ENCODE measurements at regions not wholly inside any gene's neighbourhood (a gene's known extent, or its start where the extent isn't known, plus 50 kb on each side); places are given as distances from the start of the nearest gene placed in this dataset.

DNA sequence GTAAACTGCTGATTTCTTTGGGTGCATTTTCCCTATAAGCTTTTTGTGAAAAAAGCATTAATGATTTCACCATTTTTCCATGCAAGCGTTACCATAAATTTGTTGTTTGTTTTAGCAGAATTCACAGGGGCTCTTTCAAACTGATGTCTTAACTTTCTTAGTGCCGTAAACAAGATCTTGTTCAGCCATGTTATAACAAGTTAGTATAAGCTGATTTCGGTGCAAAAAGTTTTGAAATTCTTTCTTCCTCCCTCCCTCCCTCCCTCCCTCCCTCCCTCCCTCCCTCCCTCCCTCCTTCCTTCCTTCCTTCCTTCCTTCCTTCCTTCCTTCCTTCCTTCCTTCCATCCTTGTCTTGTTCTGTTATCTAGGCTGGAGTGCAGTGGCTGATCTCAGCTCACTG lies 71.7 kb upstream of the CHORDC1 start:
- CTCF ChIA-PET: interaction anchor here (0.7 kb wide), 1 partner anchor 8 kb away, joined by 3 read pairs; no protein-coding TSS in a partner anchor
- no peak overlapping the region for H3K4me3 ChIP-seq (ENCODE audit: low read depth in 2 of 2, low read length in 1 of 2)

DNA sequence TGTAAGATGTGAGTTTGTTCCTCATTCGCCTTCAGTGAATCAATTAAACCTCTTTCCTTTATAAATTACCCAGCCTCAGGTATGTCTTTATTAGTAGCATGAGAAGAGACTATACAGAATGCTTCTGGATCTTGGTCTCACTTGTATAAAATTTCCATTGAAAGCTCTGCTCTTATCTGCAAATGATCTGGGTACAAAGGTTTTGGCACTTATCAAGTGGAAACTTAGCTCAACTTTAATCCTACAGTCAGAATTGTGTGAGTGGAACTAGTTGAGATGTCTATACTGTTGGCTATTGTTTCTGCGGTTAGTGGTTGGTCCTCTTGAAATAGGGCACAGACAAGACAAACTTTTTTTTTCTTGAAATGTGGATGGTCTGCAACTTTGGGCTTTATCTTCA lies 71.2 kb upstream of the CHORDC1 start:
- Histone ChIP-seq H3K27me3 (ENCODE audit: insufficient read depth) (no peaks in the 10 kb centered on the region), H3K4me2 (no peak overlapping the region), H2AFZ (ENCODE audit: low read depth) (no peak overlapping the region), H3K4me1 (ENCODE audit: control insufficient read depth in 1 of 2, insufficient read depth in 2 of 2, low read depth in 1 of 2, low read length in 1 of 2) (no peaks in the 10 kb centered on the region), H3K36me3 (replicated peaks in 1 of 2; ENCODE audit: control insufficient read depth in 1 of 2, insufficient read depth in 2 of 2, low read length in 1 of 2) (no peaks in the 10 kb centered on the region), H3F3A (replicated peaks; ENCODE audit: insufficient read depth) (no peaks in the 10 kb centered on the region), H3K27ac (ENCODE audit: low read depth in 2 of 2, low read length in 1 of 2) (no peak overlapping the region), H3K9me3 (no peaks in the 10 kb centered on the region), H3K9me2 (no peaks in the 10 kb centered on the region), H4K20me1 (ENCODE audit: insufficient read depth) (no peaks in the 10 kb centered on the region), H3K79me2 (ENCODE audit: insufficient read depth) (no peaks in the 10 kb centered on the region), H3K4me3 (ENCODE audit: low read depth in 2 of 2, low read length in 1 of 2) (no peak overlapping the region), H3K9ac (no peak overlapping the region)
- CTCF ChIA-PET: interaction anchor here (0.7 to 0.8 kb wide), 2 partner anchors 9 to 85 kb away, joined by 3 read pairs; no protein-coding TSS in a partner anchor
- POLR2A ChIA-PET: no interaction called here
- WGBS (ENCODE audit: low lambda C conversion rate): 47% methylated on average over 2 of the region's 2 CpGs
- TF ChIP-seq TCF12 (IDR thresholded peaks at IDR 0.05) (no peak), SIN3A (IDR thresholded peaks at IDR 0.05; ENCODE audit: borderline replicate concordance, low read depth, low read length) (no peak), RAD21 (IDR thresholded peaks at IDR 0.05; ENCODE audit: low read length) (no peak), EP300 (IDR thresholded peaks at IDR 0.05; ENCODE audit: borderline replicate concordance in 1 of 2, low read depth in 1 of 2, low read length in 1 of 2) (no peak), ELF1 (IDR thresholded peaks at IDR 0.05) (no peak), MXI1 (IDR thresholded peaks at IDR 0.05; ENCODE audit: low read depth, low read length) (no peak), RFX5 (IDR thresholded peaks at IDR 0.05; ENCODE audit: low read length) (no peak)
- TF ChIP-seq, protein P1, sequence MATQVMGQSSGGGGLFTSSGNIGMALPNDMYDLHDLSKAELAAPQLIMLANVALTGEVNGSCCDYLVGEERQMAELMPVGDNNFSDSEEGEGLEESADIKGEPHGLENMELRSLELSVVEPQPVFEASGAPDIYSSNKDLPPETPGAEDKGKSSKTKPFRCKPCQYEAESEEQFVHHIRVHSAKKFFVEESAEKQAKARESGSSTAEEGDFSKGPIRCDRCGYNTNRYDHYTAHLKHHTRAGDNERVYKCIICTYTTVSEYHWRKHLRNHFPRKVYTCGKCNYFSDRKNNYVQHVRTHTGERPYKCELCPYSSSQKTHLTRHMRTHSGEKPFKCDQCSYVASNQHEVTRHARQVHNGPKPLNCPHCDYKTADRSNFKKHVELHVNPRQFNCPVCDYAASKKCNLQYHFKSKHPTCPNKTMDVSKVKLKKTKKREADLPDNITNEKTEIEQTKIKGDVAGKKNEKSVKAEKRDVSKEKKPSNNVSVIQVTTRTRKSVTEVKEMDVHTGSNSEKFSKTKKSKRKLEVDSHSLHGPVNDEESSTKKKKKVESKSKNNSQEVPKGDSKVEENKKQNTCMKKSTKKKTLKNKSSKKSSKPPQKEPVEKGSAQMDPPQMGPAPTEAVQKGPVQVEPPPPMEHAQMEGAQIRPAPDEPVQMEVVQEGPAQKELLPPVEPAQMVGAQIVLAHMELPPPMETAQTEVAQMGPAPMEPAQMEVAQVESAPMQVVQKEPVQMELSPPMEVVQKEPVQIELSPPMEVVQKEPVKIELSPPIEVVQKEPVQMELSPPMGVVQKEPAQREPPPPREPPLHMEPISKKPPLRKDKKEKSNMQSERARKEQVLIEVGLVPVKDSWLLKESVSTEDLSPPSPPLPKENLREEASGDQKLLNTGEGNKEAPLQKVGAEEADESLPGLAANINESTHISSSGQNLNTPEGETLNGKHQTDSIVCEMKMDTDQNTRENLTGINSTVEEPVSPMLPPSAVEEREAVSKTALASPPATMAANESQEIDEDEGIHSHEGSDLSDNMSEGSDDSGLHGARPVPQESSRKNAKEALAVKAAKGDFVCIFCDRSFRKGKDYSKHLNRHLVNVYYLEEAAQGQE (IDR thresholded peaks at IDR 0.05; ENCODE audit: low read depth, low read length): no peak
- TF ChIP-seq, protein P2, sequence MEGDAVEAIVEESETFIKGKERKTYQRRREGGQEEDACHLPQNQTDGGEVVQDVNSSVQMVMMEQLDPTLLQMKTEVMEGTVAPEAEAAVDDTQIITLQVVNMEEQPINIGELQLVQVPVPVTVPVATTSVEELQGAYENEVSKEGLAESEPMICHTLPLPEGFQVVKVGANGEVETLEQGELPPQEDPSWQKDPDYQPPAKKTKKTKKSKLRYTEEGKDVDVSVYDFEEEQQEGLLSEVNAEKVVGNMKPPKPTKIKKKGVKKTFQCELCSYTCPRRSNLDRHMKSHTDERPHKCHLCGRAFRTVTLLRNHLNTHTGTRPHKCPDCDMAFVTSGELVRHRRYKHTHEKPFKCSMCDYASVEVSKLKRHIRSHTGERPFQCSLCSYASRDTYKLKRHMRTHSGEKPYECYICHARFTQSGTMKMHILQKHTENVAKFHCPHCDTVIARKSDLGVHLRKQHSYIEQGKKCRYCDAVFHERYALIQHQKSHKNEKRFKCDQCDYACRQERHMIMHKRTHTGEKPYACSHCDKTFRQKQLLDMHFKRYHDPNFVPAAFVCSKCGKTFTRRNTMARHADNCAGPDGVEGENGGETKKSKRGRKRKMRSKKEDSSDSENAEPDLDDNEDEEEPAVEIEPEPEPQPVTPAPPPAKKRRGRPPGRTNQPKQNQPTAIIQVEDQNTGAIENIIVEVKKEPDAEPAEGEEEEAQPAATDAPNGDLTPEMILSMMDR (IDR thresholded peaks at IDR 0.05): no peak
- TF ChIP-seq, protein P3, sequence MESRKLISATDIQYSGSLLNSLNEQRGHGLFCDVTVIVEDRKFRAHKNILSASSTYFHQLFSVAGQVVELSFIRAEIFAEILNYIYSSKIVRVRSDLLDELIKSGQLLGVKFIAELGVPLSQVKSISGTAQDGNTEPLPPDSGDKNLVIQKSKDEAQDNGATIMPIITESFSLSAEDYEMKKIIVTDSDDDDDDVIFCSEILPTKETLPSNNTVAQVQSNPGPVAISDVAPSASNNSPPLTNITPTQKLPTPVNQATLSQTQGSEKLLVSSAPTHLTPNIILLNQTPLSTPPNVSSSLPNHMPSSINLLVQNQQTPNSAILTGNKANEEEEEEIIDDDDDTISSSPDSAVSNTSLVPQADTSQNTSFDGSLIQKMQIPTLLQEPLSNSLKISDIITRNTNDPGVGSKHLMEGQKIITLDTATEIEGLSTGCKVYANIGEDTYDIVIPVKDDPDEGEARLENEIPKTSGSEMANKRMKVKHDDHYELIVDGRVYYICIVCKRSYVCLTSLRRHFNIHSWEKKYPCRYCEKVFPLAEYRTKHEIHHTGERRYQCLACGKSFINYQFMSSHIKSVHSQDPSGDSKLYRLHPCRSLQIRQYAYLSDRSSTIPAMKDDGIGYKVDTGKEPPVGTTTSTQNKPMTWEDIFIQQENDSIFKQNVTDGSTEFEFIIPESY (IDR thresholded peaks at IDR 0.05; ENCODE audit: borderline replicate concordance, low read depth): no peak
- TF ChIP-seq, protein P4, sequence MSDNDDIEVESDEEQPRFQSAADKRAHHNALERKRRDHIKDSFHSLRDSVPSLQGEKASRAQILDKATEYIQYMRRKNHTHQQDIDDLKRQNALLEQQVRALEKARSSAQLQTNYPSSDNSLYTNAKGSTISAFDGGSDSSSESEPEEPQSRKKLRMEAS (IDR thresholded peaks at IDR 0.05; ENCODE audit: low read depth): no peak
- DNase-seq: no peak

More for the DNA sequence above, 71.7 kb upstream of the CHORDC1 start:
- no peaks in the 10 kb centered on the region for H3K27me3 ChIP-seq (ENCODE audit: insufficient read depth)
- H4K20me1 ChIP-seq (ENCODE audit: insufficient read depth): no peaks in the 10 kb centered on the region
- H3K9me2 ChIP-seq: no peaks in the 10 kb centered on the region
- no peaks in the 10 kb centered on the region for H3K9me3 ChIP-seq
- 59% methylated on average over 3 of the region's 3 CpGs for WGBS (ENCODE audit: low lambda C conversion rate)
- no peak overlapping the region for H2AFZ ChIP-seq (ENCODE audit: low read depth)
- H3K79me2 ChIP-seq (ENCODE audit: insufficient read depth): no peaks in the 10 kb centered on the region
- POLR2A ChIA-PET: no interaction called here
- H3K36me3 ChIP-seq (replicated peaks in 1 of 2; ENCODE audit: control insufficient read depth in 1 of 2, insufficient read depth in 2 of 2, low read length in 1 of 2): no peaks in the 10 kb centered on the region
- H3K9ac ChIP-seq: no peak overlapping the region
- no peak for DNase-seq
- no peaks in the 10 kb centered on the region for H3F3A ChIP-seq (replicated peaks; ENCODE audit: insufficient read depth)
- H3K4me2 ChIP-seq: no peak overlapping the region
- TF ChIP-seq YY1 (IDR thresholded peaks at IDR 0.05; ENCODE audit: low read depth) (no peak), JUND (IDR thresholded peaks at IDR 0.05) (no peak)
- H3K27ac ChIP-seq (ENCODE audit: low read depth in 2 of 2, low read length in 1 of 2): no peak overlapping the region
- no peaks in the 10 kb centered on the region for H3K4me1 ChIP-seq (ENCODE audit: control insufficient read depth in 1 of 2, insufficient read depth in 2 of 2, low read depth in 1 of 2, low read length in 1 of 2)

All from SK-N-SH (cell line).